H1 (cell line): ENCODE measurements at regions not wholly inside any gene's neighbourhood (a gene's known extent, or its start where the extent isn't known, plus 50 kb on each side); places are given as distances from the start of the nearest gene placed in this dataset.
A peak's percentile ranks its signal among the peaks of the same experiment; 100 is the strongest.

Experiments used
- CTCF ChIA-PET: fragments of 300-600 bp; sonication (Branson Sonifier 250); formaldehyde crosslinking; loops from one replicate; lab custom pipeline; 2021; ENCODE audit not compliant: partially characterized antibody; lab: Charles Lee
- POLR2A ChIA-PET: fragments of 300-600 bp; sonication (Branson Sonifier 250); formaldehyde crosslinking; loops from one replicate; lab custom pipeline; 2021; ENCODE audit warnings: inconsistent platforms; ENCODE audit not compliant: partially characterized antibody; lab: Charles Lee
- DNase-seq, 2 experiments: peaks; one replicate each; pipeline versions ENCODE4 v3.0.0 to v3.0.0-alpha.2; 2010 to 2022; ENCODE audit warnings: low spot score in 2 of 2, low read depth in 1 of 2, mixed read lengths in 1 of 2
- FAIRE-seq: peaks from 2 replicates; lab custom pipeline; 2011; peaks lifted over from hg19 to GRCh38; lab: Jason Lieb, UNC
- H2AFZ ChIP-seq: 2 replicates; pipeline ENCODE4 v1.8.1; 2012; ENCODE audit warnings: low read length, inconsistent platforms
- H2AK5ac ChIP-seq: 2 replicates; pipeline ENCODE4 v1.6.1; 2013; ENCODE audit warnings: low read depth, low read length
- H2BK120ac ChIP-seq: replicated peaks from 2 replicates; pipeline ENCODE3; 2013; ENCODE audit warnings: low read depth, low read length, inconsistent platforms
- H2BK12ac ChIP-seq: 2 replicates; pipeline ENCODE4 v1.6.1; 2013; ENCODE audit warnings: low read depth, low read length
- H2BK15ac ChIP-seq: 2 replicates; pipeline ENCODE4 v1.6.1; 2013; ENCODE audit warnings: low read length
- H2BK20ac ChIP-seq: 2 replicates; pipeline ENCODE4 v1.6.1; 2013; ENCODE audit warnings: low read length
- H2BK5ac ChIP-seq: 2 replicates; pipeline ENCODE4 v1.6.1; 2013; ENCODE audit warnings: low read depth, low read length
- H3K14ac ChIP-seq: 2 replicates; pipeline ENCODE4 v1.6.1; 2013; ENCODE audit warnings: inconsistent platforms; ENCODE audit not compliant: insufficient read length
- H3K18ac ChIP-seq: 2 replicates; pipeline ENCODE4 v1.6.1; 2013; ENCODE audit warnings: low read length; ENCODE audit errors: extremely low read depth
- H3K23ac ChIP-seq: 2 replicates; pipeline ENCODE4 v1.6.1; 2013; ENCODE audit warnings: inconsistent platforms; ENCODE audit not compliant: insufficient read length
- H3K23me2 ChIP-seq: 2 replicates; pipeline ENCODE4 v1.6.1; 2013; ENCODE audit warnings: low read depth, low read length
- H3K27ac ChIP-seq: 2 replicates; pipeline ENCODE4 v1.6.1; 2011; ENCODE audit warnings: low read depth, low read length, inconsistent platforms
- H3K27me3 ChIP-seq, 4 experiments: replicated peaks in 1 of 4; 1 replicate in 1 of 4; 2 replicates in 3 of 4; pipeline versions ENCODE4 v1.6.1 to v1.8.1; 2011 to 2013; ENCODE audit warnings: low read length in 3 of 4, mild to moderate bottlenecking in 3 of 4, inconsistent platforms in 2 of 4, mixed read lengths in 2 of 4, moderate library complexity in 1 of 4; ENCODE audit not compliant: control insufficient read depth in 3 of 4, insufficient read depth in 3 of 4; ENCODE audit errors: extremely low read depth in 1 of 4
- H3K36me3 ChIP-seq, 4 experiments: 2 replicates each; pipeline versions ENCODE4 v1.6.1 to v1.8.1; 2011 to 2013; ENCODE audit warnings: mild to moderate bottlenecking in 4 of 4, low read length in 3 of 4, moderate library complexity in 2 of 4, control low read depth in 1 of 4, inconsistent platforms in 1 of 4; ENCODE audit not compliant: insufficient read depth in 4 of 4, control insufficient read depth in 2 of 4
- H3K4ac ChIP-seq: replicated peaks from 2 replicates; pipeline ENCODE3; 2013; ENCODE audit warnings: low read length, low read depth, mixed read lengths, inconsistent platforms; ENCODE audit not compliant: insufficient read length
- H3K4me1 ChIP-seq, 4 experiments: replicated peaks in 1 of 4; 1 replicate in 1 of 4; 2 replicates in 3 of 4; pipeline versions ENCODE4 v1.6.1 to v1.8.1; 2011 to 2013; ENCODE audit warnings: low read length in 3 of 4, inconsistent platforms in 2 of 4, mixed read lengths in 1 of 4; ENCODE audit not compliant: insufficient read depth in 4 of 4, control insufficient read depth in 3 of 4
- H3K4me2 ChIP-seq, 2 experiments: 2 replicates each; pipeline versions ENCODE4 v1.6.1 to v1.8.1; 2011 to 2013; ENCODE audit warnings: low read depth in 2 of 2, low read length in 2 of 2, control low read depth in 1 of 2, inconsistent platforms in 1 of 2, mild to moderate bottlenecking in 1 of 2; ENCODE audit not compliant: insufficient read depth in 1 of 2
- H3K4me3 ChIP-seq, 4 experiments: fragments of 200-600, 300-600 bp in 1 of 4; sonication (generic), shearing (Covaris generic), sonication (Bioruptor Twin) in 1 of 4; 2 replicates each; pipeline versions ENCODE4 v1.5.1 to v1.8.1; 2011 to 2016; ENCODE audit warnings: low read length in 4 of 4, low read depth in 3 of 4, control low read depth in 2 of 4, inconsistent platforms in 2 of 4, mild to moderate bottlenecking in 2 of 4, mixed read lengths in 1 of 4, moderate library complexity in 1 of 4; ENCODE audit not compliant: insufficient read depth in 2 of 4; ENCODE audit errors: extremely low read depth in 1 of 4
- H3K56ac ChIP-seq: replicated peaks from 2 replicates; pipeline ENCODE3; 2013; ENCODE audit warnings: low read depth, mild to moderate bottlenecking, mixed read lengths, low read length, inconsistent platforms; ENCODE audit not compliant: insufficient read length
- H3K79me1 ChIP-seq: 2 replicates; pipeline ENCODE4 v1.6.1; 2013; ENCODE audit warnings: low read depth, low read length, control low read depth
- H3K79me2 ChIP-seq, 2 experiments: 2 replicates each; pipeline versions ENCODE4 v1.6.1 to v1.8.1; 2012 to 2013; ENCODE audit warnings: low read length in 2 of 2, mild to moderate bottlenecking in 2 of 2, inconsistent platforms in 1 of 2; ENCODE audit not compliant: insufficient read depth in 2 of 2, control insufficient read depth in 1 of 2
- H3K9ac ChIP-seq, 4 experiments: replicated peaks in 1 of 4; 1 replicate in 1 of 4; 2 replicates in 3 of 4; pipeline versions ENCODE4 v1.6.1 to v1.8.1; 2011 to 2013; ENCODE audit warnings: low read depth in 3 of 4, low read length in 3 of 4, control low read depth in 2 of 4, mild to moderate bottlenecking in 2 of 4, moderate library complexity in 2 of 4, inconsistent platforms in 1 of 4; ENCODE audit errors: extremely low read depth in 1 of 4
- H3K9me3 ChIP-seq, 2 experiments: 2 replicates each; pipeline versions ENCODE4 v1.6.1 to v1.8.1; 2012 to 2013; ENCODE audit warnings: mild to moderate bottlenecking in 2 of 2, moderate library complexity in 2 of 2, control low read depth in 1 of 2, inconsistent platforms in 1 of 2, low read depth in 1 of 2, low read length in 1 of 2, mixed read lengths in 1 of 2; ENCODE audit not compliant: insufficient read depth in 2 of 2
- H4K20me1 ChIP-seq, 2 experiments: replicated peaks in 1 of 2; 2 replicates each; pipeline versions ENCODE3 to v1.8.1; 2011 to 2013; ENCODE audit warnings: inconsistent platforms in 2 of 2, low read length in 2 of 2, mild to moderate bottlenecking in 1 of 2; ENCODE audit not compliant: insufficient read depth in 2 of 2, control insufficient read depth in 1 of 2
- H4K5ac ChIP-seq: 2 replicates; pipeline ENCODE4 v1.6.1; 2013; ENCODE audit warnings: low read length, low read depth, mixed read lengths, inconsistent platforms; ENCODE audit not compliant: insufficient read length
- H4K8ac ChIP-seq: 2 replicates; pipeline ENCODE4 v1.8.0; 2013; ENCODE audit warnings: mild to moderate bottlenecking, moderate library complexity, low read length, inconsistent platforms; ENCODE audit not compliant: insufficient read depth; ENCODE audit errors: extremely low read depth
- H4K91ac ChIP-seq: replicated peaks from 2 replicates; pipeline ENCODE3; 2013; ENCODE audit warnings: low read length, mixed read lengths, inconsistent platforms; ENCODE audit not compliant: insufficient read length
- PHF8 ChIP-seq: fragments of 200-600 bp; sonication (generic); conservative IDR thresholded peaks from 2 replicates; pipeline ENCODE4 v1.7.1; 2012; ENCODE audit warnings: low read depth, mild to moderate bottlenecking, inconsistent platforms, low read length, moderate library complexity
- WGBS, 2 experiments: shearing (Covaris generic) in 1 of 2; methylation state at CpG; one replicate each; pipeline versions ENCODE4 v1.1.6 to v1.1.7; 2013 to 2015; ENCODE audit warnings: low lambda C conversion rate in 2 of 2, mixed read lengths in 2 of 2, inconsistent platforms in 1 of 2, low coverage in 1 of 2, missing lambda C conversion rate in 1 of 2; ENCODE audit not compliant: insufficient replicate concordance in 2 of 2, insufficient coverage in 1 of 2, insufficient read length in 1 of 2; ENCODE audit errors: extremely low coverage in 1 of 2, missing lambda C conversion rate in 1 of 2; 5-methylcytosine and 5-hydroxymethylcytosine counted together

GRCh38 chr18:22257022-22257543 is 87.7 kb downstream of the GATA6 start:
- DNase-seq = no peak
- Histone ChIP-seq H3K4me1 (peaks cover 0 to 2% (median 0%) of the 10 kb centered on the region in 4 experiments; a peak in 1 of 7 replicates), H3K4ac (no peak overlapping the region), H3K18ac (no peak overlapping the region), H3K14ac (no peak overlapping the region), H2AK5ac (0 out of 2 replicates have a peak overlapping the region, but pooled peaks have one; percentile 24), H3K56ac (no peak overlapping the region), H2BK120ac (no peak overlapping the region), H3K27ac (no peak overlapping the region), H2BK12ac (no peak overlapping the region), H3K9ac (no peak overlapping the region), H3K4me3 (no peak overlapping the region), H4K20me1 (no peaks in the 10 kb centered on the region), H3K36me3 (no peaks in the 10 kb centered on the region), H3K79me2 (no peaks in the 10 kb centered on the region), H3K23me2 (no peaks in the 10 kb centered on the region), H4K8ac (peak overlapping the region; percentile 15; the same call in 1 of the 2 replicates), H3K27me3 (no peaks in the 10 kb centered on the region), H3K9me3 (no peaks in the 10 kb centered on the region), H2BK15ac (no peak overlapping the region), H2BK5ac (no peak overlapping the region), H3K79me1 (no peaks in the 10 kb centered on the region), H2BK20ac (no peak overlapping the region), H4K5ac (no peak overlapping the region), H2AFZ (no peak overlapping the region; the same call in 1 of the 2 replicates), H3K4me2 (no peak overlapping the region), H4K91ac (no peak overlapping the region), H3K23ac (no peak overlapping the region)
- 78% methylated on average over 5 of the region's 5 CpGs; no CpG with 5 or more reads in 1 of the 2 experiments for WGBS, 2 experiments
- ChIA-PET POLR2A (no interaction called here), CTCF (interaction anchor here (0.7 to 1.3 kb wide), 5 partner anchors 11 to 510 kb away, joined by 3 to 5 read pairs (median 4); no protein-coding TSS in a partner anchor)
- TF ChIP-seq PHF8 = no peak
- no peak for FAIRE-seq
